GM21390 (cell line): ENCODE measurements at regions not wholly inside any gene's neighbourhood (a gene's known extent, or its start where the extent isn't known, plus 50 kb on each side); places are given as distances from the start of the nearest gene placed in this dataset.
"Not testable (repeated sequence)": the region's sequence is repeated elsewhere in the genome, so short reads cannot be mapped to it uniquely, and the experiment has no call there.

Experiments used
- ATAC-seq: cut with Tn5 transposase; IDR thresholded peaks from one replicate; pipeline ENCODE4 v1.9.1; 2021; ENCODE audit not compliant: unreplicated experiment

- no peak for ATAC-seq
Measured at GRCh38 chr12:97790281-97790680, 327.7 kb downstream of the RMST start.

DNA sequence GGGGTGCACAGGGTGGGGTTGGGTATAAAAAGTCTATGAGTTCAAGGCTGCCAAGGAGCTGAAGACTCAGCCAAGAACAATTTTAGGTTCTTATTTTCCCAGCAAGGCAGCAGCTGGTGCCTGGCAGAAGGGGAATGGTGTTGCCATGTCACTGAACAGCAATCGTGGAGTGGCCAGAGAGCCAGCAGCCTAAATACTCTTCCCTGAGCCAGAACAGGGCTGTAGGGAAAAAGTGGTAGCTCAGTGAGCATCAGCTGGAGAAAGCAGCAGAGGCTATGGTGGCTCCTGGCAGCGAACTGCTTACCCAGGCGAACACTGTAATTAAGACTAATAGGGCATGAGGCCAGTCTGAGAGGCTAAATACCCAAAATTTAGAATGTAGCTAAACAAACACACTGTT lies 334.9 kb downstream of the RMST start:
- no peak for ATAC-seq

DNA sequence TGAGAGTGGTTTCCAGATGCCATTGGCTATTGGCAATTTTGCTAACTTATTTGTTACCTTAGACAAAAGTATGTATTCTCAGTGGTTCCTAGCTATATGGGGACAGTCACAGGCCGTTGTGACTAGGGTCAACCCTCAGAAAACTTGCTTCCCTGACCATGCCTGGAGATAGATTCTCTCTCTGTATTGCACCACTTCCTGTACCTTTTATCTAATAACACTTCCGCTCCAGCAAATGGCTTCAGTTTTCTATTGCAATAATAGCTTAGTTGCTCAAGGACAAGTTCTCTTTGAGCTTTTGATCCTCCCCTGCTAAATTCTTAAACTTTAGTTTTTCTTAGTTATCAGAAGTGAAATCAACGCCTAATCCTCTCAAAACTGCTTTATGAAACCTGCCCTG lies 338.0 kb downstream of the RMST start:
- ATAC-seq: no peak

DNA sequence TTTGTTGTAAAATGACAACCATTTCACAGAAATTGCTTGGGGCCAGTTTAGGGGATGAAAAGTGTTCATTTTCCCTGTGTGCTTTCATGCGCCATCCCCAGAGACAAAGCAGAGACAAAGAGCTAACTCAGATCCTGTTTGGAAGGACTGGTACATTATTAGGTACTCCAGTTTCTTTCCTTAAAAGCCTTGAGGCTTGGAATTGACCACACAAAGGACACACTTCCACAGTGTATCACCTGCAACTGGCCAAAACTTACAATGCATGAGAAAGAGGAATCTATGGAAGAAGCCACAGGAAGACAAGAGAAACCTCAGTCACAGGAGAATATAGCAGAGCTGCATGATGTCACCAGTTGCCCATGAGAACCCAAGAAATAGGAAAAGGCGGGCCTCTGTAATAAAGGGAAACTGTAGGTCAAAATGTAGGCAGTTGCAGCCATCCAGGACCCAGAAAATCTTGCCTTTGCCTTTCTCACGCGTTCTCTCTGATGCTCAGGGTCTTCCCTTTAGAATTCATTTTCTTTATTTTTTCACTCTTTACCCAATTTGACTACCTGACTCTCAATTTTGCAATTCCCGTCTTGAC lies 339.0 kb downstream of the RMST start:
- ATAC-seq: no peak

- no peak for ATAC-seq
Measured at GRCh38 chr12:97805146-97805545, 342.5 kb downstream of the RMST start.

DNA sequence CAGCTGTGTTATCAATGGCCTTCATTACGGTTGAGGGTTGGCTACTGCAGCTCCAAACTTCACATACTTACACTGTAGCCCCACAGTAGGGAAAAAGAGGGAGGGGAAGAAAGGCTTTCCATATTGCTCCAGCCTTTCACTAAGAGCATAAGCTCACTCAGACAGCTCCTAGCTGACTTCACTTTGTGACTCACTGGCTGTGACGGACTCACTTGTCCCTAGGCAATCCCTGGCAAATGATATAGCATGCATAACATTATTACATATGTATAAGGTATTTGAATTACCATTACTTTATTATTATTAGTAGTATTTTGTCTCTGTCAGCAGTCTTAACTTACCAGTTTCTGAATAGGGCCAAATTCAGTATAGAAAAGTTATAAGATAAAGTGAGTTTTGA lies 350.7 kb downstream of the RMST start:
- no peak for ATAC-seq

DNA sequence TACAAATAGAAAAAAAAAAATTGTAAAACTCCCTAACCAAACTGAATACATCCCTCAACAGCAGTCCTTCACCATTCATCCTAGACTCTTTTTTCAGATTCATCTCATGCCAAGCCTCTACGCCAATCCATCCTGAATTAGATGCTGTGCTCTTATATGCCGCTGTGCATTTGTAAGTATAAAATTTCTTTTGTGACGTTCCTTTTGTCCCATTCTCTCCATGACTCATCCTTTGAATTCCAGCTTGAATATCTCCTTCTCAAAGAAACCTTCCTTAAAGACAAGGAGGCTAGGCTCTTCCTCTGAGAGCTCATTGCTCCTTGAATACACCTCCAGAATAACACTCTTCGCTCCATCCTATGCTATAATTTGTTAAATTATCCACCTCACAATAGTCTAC lies 359.2 kb downstream of the RMST start:
- ATAC-seq: no peak

GRCh38 chr12:97835541-97835940 lies 372.9 kb downstream of the RMST start:
- ATAC-seq: no peak

GRCh38 chr12:97837401-97837800 lies 374.8 kb downstream of the RMST start:
- ATAC-seq: no peak

- ATAC-seq: no peak
Measured at GRCh38 chr12:97848051-97848450, 385.4 kb downstream of the RMST start.

DNA sequence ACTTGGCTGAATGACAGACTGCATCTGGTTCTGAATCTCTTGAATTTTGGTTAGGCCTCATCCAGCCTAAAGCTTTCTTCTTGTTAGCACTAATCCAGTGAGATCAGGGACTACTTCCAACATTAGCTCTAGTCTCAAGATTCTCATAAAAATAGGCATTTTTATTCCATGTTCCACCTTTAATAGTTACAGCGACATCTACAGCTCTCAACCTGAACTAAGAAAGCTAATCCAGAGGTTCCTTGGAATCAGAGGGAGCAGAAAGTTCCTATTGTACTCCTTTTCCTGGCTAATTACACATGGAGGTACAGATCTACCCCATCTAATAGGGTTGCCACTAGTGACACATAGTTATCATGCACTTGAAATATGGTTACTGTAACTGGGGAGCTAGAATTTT lies 391.9 kb downstream of the RMST start:
- ATAC-seq: no peak

DNA sequence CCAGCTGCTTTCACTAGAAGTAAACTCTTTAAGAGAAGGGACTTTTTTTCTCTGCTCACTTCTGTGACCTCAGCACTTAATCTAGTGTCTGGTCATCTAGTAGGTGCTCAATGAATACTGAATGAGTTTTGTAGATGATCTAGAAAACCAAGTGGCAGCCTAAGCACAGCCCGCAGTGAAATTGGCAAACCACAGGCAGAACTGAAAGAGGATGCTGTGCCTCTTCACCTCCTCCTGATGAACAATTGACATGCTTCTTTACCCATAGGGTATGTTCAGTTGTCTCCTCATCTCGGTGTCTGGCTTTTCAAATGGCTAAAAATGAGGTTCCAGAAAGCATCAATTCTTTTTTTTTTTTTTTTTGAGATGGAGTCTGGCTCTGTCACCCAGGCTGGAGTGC lies 399.5 kb downstream of the RMST start:
- ATAC-seq: no peak

GRCh38 chr12:97875064-97875463 lies 412.5 kb downstream of the RMST start:
- no peak for ATAC-seq

DNA sequence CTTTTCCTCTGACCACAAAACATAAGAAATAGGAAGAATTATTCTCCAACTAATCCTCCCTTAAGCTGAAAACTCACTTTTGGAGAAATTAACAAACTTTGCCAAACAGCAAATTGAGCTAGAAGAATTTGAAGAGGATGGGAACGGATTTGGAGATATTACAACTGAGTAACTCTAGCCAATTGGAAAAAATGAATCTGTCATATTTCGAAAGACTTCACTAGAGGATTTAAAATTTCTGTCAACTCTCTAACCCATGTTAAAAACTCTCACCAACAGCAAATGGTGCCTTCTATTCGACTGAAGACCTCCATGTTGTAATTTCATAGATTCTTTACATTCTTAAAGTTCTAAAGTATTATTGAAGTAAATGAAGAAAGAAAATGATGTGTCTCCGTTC lies 414.2 kb downstream of the RMST start:
- no peak for ATAC-seq

DNA sequence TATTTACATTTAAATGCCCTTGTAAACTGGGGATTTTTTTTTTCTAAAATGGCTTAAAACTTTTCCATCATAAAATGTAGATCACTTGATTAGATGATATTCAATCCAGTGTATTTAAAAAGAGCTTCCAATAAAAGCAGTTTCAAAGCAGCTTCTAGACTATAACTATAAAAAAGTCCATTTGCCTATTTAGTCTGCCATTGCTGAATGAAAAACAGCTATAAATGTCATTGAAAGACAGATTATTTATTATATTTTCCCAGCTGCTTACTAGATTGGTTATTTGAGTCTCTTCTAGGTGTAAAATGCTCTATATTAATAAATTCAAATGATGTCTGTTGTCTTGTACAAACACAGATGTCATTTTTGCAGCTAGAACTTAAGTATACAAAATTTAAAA lies 414.8 kb downstream of the RMST start:
- ATAC-seq: no peak

GRCh38 chr12:97886511-97887176 lies 424.0 kb downstream of the RMST start:
- no peak for ATAC-seq

GRCh38 chr12:97897881-97898280 lies 435.3 kb downstream of the RMST start:
- ATAC-seq: not testable (repeated sequence)

- no peak for ATAC-seq
Measured at GRCh38 chr12:97899529-97899928, 436.9 kb downstream of the RMST start.

DNA sequence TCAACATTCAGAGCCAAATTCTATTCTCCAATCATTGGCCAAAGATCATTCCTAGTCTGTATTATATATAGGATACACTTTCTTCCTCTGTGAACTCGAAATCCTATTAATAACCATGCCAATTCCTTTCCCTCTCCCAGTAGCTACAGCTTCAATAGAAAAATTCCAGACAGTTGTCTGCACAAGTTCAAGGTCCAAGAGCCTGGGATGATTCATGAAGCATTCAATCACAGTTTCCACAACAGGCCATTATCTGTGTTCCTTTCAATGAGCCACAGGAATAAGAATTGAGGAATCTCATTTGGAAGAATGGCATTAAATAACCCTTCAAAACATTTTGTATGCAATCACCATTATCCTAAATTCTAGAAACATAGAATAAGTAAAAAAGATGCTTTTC lies 437.4 kb downstream of the RMST start:
- no peak for ATAC-seq

DNA sequence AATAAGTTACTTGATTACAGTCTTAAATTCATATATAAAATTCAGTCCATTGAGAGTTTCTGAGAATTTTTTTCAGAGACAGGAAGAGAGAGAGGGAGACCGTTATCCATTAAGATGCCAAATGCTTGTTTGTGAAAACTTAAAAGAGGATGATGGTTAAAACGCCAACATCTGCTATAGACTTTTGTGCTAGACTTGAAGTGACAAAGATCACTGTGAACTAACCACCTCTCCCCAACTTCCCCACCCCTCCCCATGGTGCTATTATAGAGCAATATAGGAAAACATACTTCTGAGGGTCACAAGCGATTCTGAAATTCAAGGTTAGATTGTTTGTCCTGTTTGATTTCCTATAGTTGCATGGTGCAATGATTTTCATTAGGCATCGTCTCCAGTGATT lies 440.8 kb downstream of the RMST start:
- no peak for ATAC-seq

GRCh38 chr12:97907504-97907903 lies 444.9 kb downstream of the RMST start:
- no peak for ATAC-seq

- no peak for ATAC-seq
Measured at GRCh38 chr12:97910559-97910958, 448.0 kb downstream of the RMST start.

GRCh38 chr12:97912943-97913342 lies 450.3 kb downstream of the RMST start:
- ATAC-seq: no peak
